GM23338 (cell line): ENCODE measurements at regions not wholly inside any gene's neighbourhood (a gene's known extent, or its start where the extent isn't known, plus 50 kb on each side); places are given as distances from the start of the nearest gene placed in this dataset.

Experiments used
- ATAC-seq: fragments of 200-7000 bp; cut with Tn5 transposase; 3 replicates; pipeline ENCODE4 v1.9.1; 2020
- DNase-seq: peaks from one replicate; pipeline ENCODE4 v3.0.0-alpha.2; 2015; ENCODE audit warnings: low spot score
- H2AFZ ChIP-seq: fragments of 200-600 bp; sonication (generic); 2 replicates; pipeline ENCODE4 v1.8.0; 2016; ENCODE audit warnings: antibody characterized with exemption, mild to moderate bottlenecking, moderate library complexity
- H3F3A ChIP-seq: fragments of 200-600 bp; sonication (generic); replicated peaks from 2 replicates; pipeline ENCODE4 v1.8.0; 2017; ENCODE audit warnings: antibody characterized with exemption, mixed run types, low read depth
- H3K27ac ChIP-seq: fragments of 200-600 bp; sonication (generic); 2 replicates; pipeline ENCODE4 v1.6.1; 2016; ENCODE audit warnings: low read depth
- H3K27me3 ChIP-seq: fragments of 200-600 bp; sonication (generic); 2 replicates; pipeline ENCODE4 v1.8.0; 2016; ENCODE audit warnings: mild to moderate bottlenecking, mixed run types, moderate library complexity; ENCODE audit not compliant: insufficient read depth
- H3K36me3 ChIP-seq: fragments of 200-600 bp; sonication (generic); 2 replicates; pipeline ENCODE4 v1.8.0; 2016; ENCODE audit warnings: mild to moderate bottlenecking; ENCODE audit not compliant: insufficient read depth
- H3K4me1 ChIP-seq: fragments of 200-600 bp; sonication (generic); 2 replicates; pipeline ENCODE4 v1.8.0; 2016; ENCODE audit warnings: mild to moderate bottlenecking, moderate library complexity; ENCODE audit not compliant: insufficient read depth
- H3K4me2 ChIP-seq: fragments of 200-600 bp; sonication (generic); 2 replicates; pipeline ENCODE4 v1.7.1; 2017; ENCODE audit warnings: mixed run types
- H3K4me3 ChIP-seq: fragments of 200-600 bp; sonication (generic); 2 replicates; pipeline ENCODE4 v1.6.1; 2016; ENCODE audit warnings: mixed run types
- H3K79me2 ChIP-seq: fragments of 200-600 bp; sonication (generic); replicated peaks from 2 replicates; pipeline ENCODE4 v1.8.0; 2017; ENCODE audit warnings: mild to moderate bottlenecking; ENCODE audit not compliant: insufficient read depth
- H3K9me2 ChIP-seq: fragments of 200-600 bp; sonication (generic); 2 replicates; pipeline ENCODE4 v1.8.0; 2017; ENCODE audit not compliant: insufficient read depth
- H4K20me1 ChIP-seq: fragments of 200-600 bp; sonication (generic); replicated peaks from 2 replicates; pipeline ENCODE4 v1.8.0; 2017; ENCODE audit warnings: mild to moderate bottlenecking; ENCODE audit not compliant: insufficient read depth
- H3K27ac Mint-ChIP-seq: 2 replicates; pipeline ENCODE4 v1.8.0; 2020; ENCODE audit warnings: inconsistent platforms, mild to moderate bottlenecking, moderate library complexity, mixed read lengths
- H3K27me3 Mint-ChIP-seq: 3 replicates; pipeline ENCODE4 v1.8.0; 2022; ENCODE audit warnings: low read depth, mild to moderate bottlenecking, moderate library complexity, mixed read lengths, inconsistent platforms; ENCODE audit not compliant: insufficient read depth, poor library complexity
- H3K36me3 Mint-ChIP-seq: 3 replicates; pipeline ENCODE4 v1.8.0; 2021; ENCODE audit warnings: low read depth, mild to moderate bottlenecking, inconsistent platforms, moderate library complexity, mixed read lengths
- H3K4me1 Mint-ChIP-seq: 3 replicates; pipeline ENCODE4 v1.8.0; 2020; ENCODE audit warnings: mild to moderate bottlenecking, inconsistent platforms, mixed read lengths
- H3K4me3 Mint-ChIP-seq: 3 replicates; pipeline ENCODE4 v1.8.0; 2021; ENCODE audit warnings: moderate library complexity, mild to moderate bottlenecking, inconsistent platforms, mixed read lengths
- H3K9me3 Mint-ChIP-seq: 3 replicates; pipeline ENCODE4 v1.8.0; 2020; ENCODE audit warnings: moderate library complexity, mild to moderate bottlenecking, inconsistent platforms, mixed read lengths
- CTCF ChIP-seq, 2 experiments: fragments of 200-600 bp in 1 of 2; sonication (generic) in 1 of 2; conservative IDR thresholded peaks; 2 replicates each; pipeline versions ENCODE4 v1.5.1 to v1.6.1; 2016 to 2017; ENCODE audit warnings: antibody characterized with exemption in 2 of 2, low read depth in 2 of 2, mild to moderate bottlenecking in 2 of 2, moderate library complexity in 1 of 2
- ETS1 ChIP-seq: IDR thresholded peaks from 2 replicates; pipeline ENCODE4 v1.6.1; 2016; ENCODE audit warnings: antibody characterized with exemption
- EZH2phosphoT487 ChIP-seq: fragments of 200-600 bp; sonication (generic); IDR thresholded peaks from one replicate; pipeline ENCODE4 v1.8.1; 2018; ENCODE audit warnings: antibody characterized with exemption; ENCODE audit not compliant: unreplicated experiment
- JUNB ChIP-seq: IDR thresholded peaks from one replicate; pipeline ENCODE4 v1.6.1; 2016; ENCODE audit warnings: antibody characterized with exemption; ENCODE audit not compliant: unreplicated experiment
- NANOG ChIP-seq: IDR thresholded peaks from 2 replicates; pipeline ENCODE4 v1.6.1; 2016; ENCODE audit warnings: antibody characterized with exemption, borderline replicate concordance
- POLR2AphosphoS5 ChIP-seq: IDR thresholded peaks from 2 replicates; pipeline ENCODE4 v1.6.1; 2016; ENCODE audit warnings: antibody characterized with exemption, low read depth
- REST ChIP-seq: IDR thresholded peaks from one replicate; pipeline ENCODE4 v1.6.1; 2018; ENCODE audit warnings: antibody characterized with exemption; ENCODE audit not compliant: unreplicated experiment
- STAT1 ChIP-seq: IDR thresholded peaks from one replicate; pipeline ENCODE4 v1.6.1; 2016; ENCODE audit warnings: antibody characterized with exemption; ENCODE audit not compliant: unreplicated experiment
- ZNF331 ChIP-seq: fragments of 250-450 bp; sonication (Bioruptor Pico); IDR thresholded peaks from 2 replicates; pipeline ENCODE4 v1.5.0; 2020; ENCODE audit warnings: low read depth, mild to moderate bottlenecking, moderate library complexity
- ZNF462 ChIP-seq: fragments of 250-450 bp; sonication (Bioruptor Pico); IDR thresholded peaks from 2 replicates; pipeline ENCODE4 v1.5.0; 2020; ENCODE audit warnings: mild to moderate bottlenecking, moderate library complexity

- TF ChIP-seq EZH2phosphoT487 (no peak), ZNF462 (CRISPR knock-in tag) (no peak)
- ATAC-seq, result no peak
- H3K36me3 Mint-ChIP-seq, result no peaks in the 10 kb centered on the region
Observed at GRCh38 chr11:24293964-24294363, 202.9 kb upstream of the LUZP2 start.

GRCh38 chr11:24295360-24295759 is 201.5 kb upstream of the LUZP2 start:
- H3K27me3 ChIP-seq, result no peaks in the 10 kb centered on the region
- Mint-ChIP-seq H3K27me3 (no peaks in the 10 kb centered on the region), H3K4me3 (no peak overlapping the region), H3K36me3 (no peaks in the 10 kb centered on the region), H3K4me1 (peaks cover 3% of the 10 kb centered on the region; the same call in 2 of the 3 replicates), H3K27ac (no peak overlapping the region), H3K9me3 (0 out of 3 replicates have a peak, but pooled peaks cover 4% of the 10 kb centered on the region)
- H3F3A ChIP-seq, result no peaks in the 10 kb centered on the region
- no peak overlapping the region for H3K27ac ChIP-seq
- no peaks in the 10 kb centered on the region for H3K4me1 ChIP-seq
- H4K20me1 ChIP-seq, result no peaks in the 10 kb centered on the region
- no peaks in the 10 kb centered on the region for H3K79me2 ChIP-seq
- DNase-seq (no peak), ATAC-seq (no peak)
- no peaks in the 10 kb centered on the region for H3K9me2 ChIP-seq
- H3K4me3 ChIP-seq, result no peak overlapping the region
- H3K4me2 ChIP-seq, result no peak overlapping the region
- H3K36me3 ChIP-seq, result no peaks in the 10 kb centered on the region
- H2AFZ ChIP-seq, result no peak overlapping the region
- TF ChIP-seq STAT1 (no peak), ZNF331 (CRISPR knock-in tag) (no peak), EZH2phosphoT487 (no peak), JUNB (no peak), CTCF (conservative IDR thresholded peaks at IDR 0.05; ENCODE audit: low read depth in 2 of 2) (no peak), POLR2AphosphoS5 (no peak), NANOG (no peak), REST (no peak), ETS1 (no peak)

More at GRCh38 chr11:24293964-24294363, 202.9 kb upstream of the LUZP2 start:
- no peak overlapping the region for H3K4me3 Mint-ChIP-seq
- no peak for DNase-seq
- no peaks in the 10 kb centered on the region for H3F3A ChIP-seq
- H4K20me1 ChIP-seq, result no peaks in the 10 kb centered on the region
- no peak overlapping the region for H2AFZ ChIP-seq
- peaks cover 3% of the 10 kb centered on the region; the same call in 2 of the 3 replicates for H3K4me1 Mint-ChIP-seq
- H3K27ac ChIP-seq, result no peak overlapping the region
- no peaks in the 10 kb centered on the region for H3K4me1 ChIP-seq
- H3K9me2 ChIP-seq, result no peaks in the 10 kb centered on the region
- H3K27me3 ChIP-seq, result no peaks in the 10 kb centered on the region
- H3K4me3 ChIP-seq, result no peak overlapping the region
- no peak overlapping the region for H3K4me2 ChIP-seq
- 0 out of 3 replicates have a peak, but pooled peaks cover 4% of the 10 kb centered on the region for H3K9me3 Mint-ChIP-seq
- no peaks in the 10 kb centered on the region for H3K27me3 Mint-ChIP-seq
- H3K36me3 ChIP-seq, result no peaks in the 10 kb centered on the region
- no peaks in the 10 kb centered on the region for H3K79me2 ChIP-seq
- no peak overlapping the region for H3K27ac Mint-ChIP-seq
